ENCODE measurements at regions not wholly inside any gene's neighbourhood (a gene's known extent, or its start where the extent isn't known, plus 50 kb on each side); places are given as distances from the start of the nearest gene placed in this dataset.

DNA sequence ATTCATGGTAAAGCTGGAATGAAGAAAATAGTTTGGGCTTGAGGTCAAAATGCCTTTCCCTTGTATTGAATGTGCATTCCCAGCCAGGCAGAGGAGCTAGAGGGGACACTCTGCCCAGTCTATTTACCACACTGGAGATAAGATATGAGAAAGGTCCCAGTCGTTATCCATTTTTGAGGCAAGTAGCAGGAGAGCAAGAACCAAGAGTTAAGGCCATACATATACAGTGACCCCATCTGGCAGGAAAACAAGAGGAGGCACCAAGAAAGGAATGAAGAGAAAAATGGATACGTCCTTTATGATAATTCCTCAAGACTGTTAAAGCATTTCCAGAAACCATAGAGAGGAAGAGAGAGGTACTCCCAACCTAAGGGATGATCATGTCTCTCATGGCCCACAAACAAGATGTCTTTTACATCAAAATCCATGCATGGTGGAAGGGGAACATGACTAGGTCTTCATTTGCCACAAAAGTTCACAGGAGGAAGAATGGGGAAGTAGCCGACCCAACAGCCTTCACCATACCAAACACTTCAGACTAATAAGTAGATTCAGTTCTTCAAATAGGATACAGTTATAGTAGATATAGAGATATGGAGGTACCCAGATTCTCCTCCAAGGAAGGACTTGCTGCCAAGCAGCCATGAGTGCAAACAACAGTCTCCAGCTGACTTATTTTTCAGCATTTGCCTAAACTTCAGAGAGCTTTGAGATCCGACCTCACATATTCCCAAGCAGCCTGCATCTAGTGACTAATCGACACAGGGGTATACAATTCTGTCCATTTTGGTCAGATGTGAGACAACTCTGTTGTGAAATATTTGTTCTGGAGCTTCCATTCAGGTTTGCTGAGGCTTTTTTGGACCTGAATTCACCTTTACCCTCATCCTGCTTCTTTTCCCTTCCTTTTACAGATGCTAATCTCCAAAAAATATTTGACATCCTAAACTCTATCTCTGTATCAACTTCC lies 61.1 kb upstream of the CCDC71L start:
- Histone ChIP-seq H3K4me3 (replicated peaks; ENCODE audit: low read depth, low read length) (no peak overlapping the region), H3K36me3 (ENCODE audit: control insufficient read depth, insufficient read depth, low read length) (no peaks in the 10 kb centered on the region), H3K27me3 (replicated peaks; ENCODE audit: control insufficient read depth, insufficient read depth, low read length) (no peaks in the 10 kb centered on the region)
- TF ChIP-seq CTCF (IDR thresholded peaks at IDR 0.05; ENCODE audit: insufficient read depth, low read length, poor library complexity, severe bottlenecking) = no peak
- no peak for DNase-seq (ENCODE audit: extremely low read depth, insufficient read length)

GRCh38 chr7:106723398-106723797 lies 62.4 kb upstream of the CCDC71L start:
- H3K36me3 ChIP-seq (ENCODE audit: control insufficient read depth, insufficient read depth, low read length) = no peaks in the 10 kb centered on the region
- DNase-seq (ENCODE audit: extremely low read depth, insufficient read length) = no peak
- H3K27me3 ChIP-seq (replicated peaks; ENCODE audit: control insufficient read depth, insufficient read depth, low read length) = no peaks in the 10 kb centered on the region
- H3K4me3 ChIP-seq (replicated peaks; ENCODE audit: low read depth, low read length) = no peak overlapping the region
- TF ChIP-seq CTCF (IDR thresholded peaks at IDR 0.05; ENCODE audit: insufficient read depth, low read length, poor library complexity, severe bottlenecking) = no peak

DNA sequence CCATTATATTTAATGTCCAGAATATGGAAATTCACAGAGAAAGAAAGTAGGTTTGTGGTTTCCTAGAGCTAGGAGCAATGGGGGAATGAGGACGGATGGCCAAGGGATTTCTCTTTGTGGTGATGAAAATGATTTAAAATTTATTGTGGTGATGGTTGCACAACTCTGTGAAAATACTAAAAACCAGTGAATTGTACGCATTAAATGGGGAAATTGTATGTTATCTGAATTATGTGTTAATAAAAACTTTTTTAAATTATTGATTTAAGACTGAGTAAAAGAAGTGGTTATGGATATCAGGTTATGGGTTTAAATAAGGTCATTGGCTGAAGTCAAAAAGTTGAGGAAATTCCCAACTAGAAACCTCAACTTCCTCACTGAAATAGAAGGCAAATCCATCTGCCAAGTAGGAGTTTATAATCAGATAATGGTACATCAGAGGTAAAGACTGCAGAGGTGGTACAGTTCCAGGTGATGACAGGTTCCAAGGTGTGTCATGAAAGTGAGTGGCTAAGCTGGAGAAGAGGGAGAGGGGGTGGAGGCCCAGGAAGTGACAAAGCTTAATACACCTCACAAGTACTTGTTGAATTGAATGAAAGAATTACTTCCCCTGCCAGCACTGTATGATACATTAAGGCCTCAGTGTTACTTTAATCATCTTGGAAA lies 68.9 kb upstream of the CCDC71L start:
- Histone ChIP-seq H3K36me3 (ENCODE audit: control insufficient read depth, insufficient read depth, low read length) (no peaks in the 10 kb centered on the region), H3K27me3 (replicated peaks; ENCODE audit: control insufficient read depth, insufficient read depth, low read length) (no peaks in the 10 kb centered on the region), H3K4me3 (replicated peaks; ENCODE audit: low read depth, low read length) (no peak overlapping the region)
- no peak for TF ChIP-seq CTCF (IDR thresholded peaks at IDR 0.05; ENCODE audit: insufficient read depth, low read length, poor library complexity, severe bottlenecking)
- DNase-seq (ENCODE audit: extremely low read depth, insufficient read length) = no peak

- DNase-seq (ENCODE audit: extremely low read depth, insufficient read length) = peak; percentile 66
- TF ChIP-seq CTCF (IDR thresholded peaks at IDR 0.05; ENCODE audit: insufficient read depth, low read length, poor library complexity, severe bottlenecking) = no peak
- H3K27me3 ChIP-seq (replicated peaks; ENCODE audit: control insufficient read depth, insufficient read depth, low read length) = no peaks in the 10 kb centered on the region
- no peak overlapping the region; the same call in 1 of the 2 replicates for H3K4me3 ChIP-seq (replicated peaks; ENCODE audit: low read depth, low read length)
- no peaks in the 10 kb centered on the region for H3K36me3 ChIP-seq (ENCODE audit: control insufficient read depth, insufficient read depth, low read length)
Measured at GRCh38 chr7:106731187-106731586, 70.2 kb upstream of the CCDC71L start.

GRCh38 chr7:106731646-106732444 lies 70.9 kb upstream of the CCDC71L start:
- no peak for DNase-seq (ENCODE audit: extremely low read depth, insufficient read length)
- no peaks in the 10 kb centered on the region for H3K27me3 ChIP-seq (replicated peaks; ENCODE audit: control insufficient read depth, insufficient read depth, low read length)
- H3K36me3 ChIP-seq (ENCODE audit: control insufficient read depth, insufficient read depth, low read length) = no peaks in the 10 kb centered on the region
- no peak overlapping the region for H3K4me3 ChIP-seq (replicated peaks; ENCODE audit: low read depth, low read length)
- no peak for TF ChIP-seq CTCF (IDR thresholded peaks at IDR 0.05; ENCODE audit: insufficient read depth, low read length, poor library complexity, severe bottlenecking)

Measured in GM06990 (cell line).